IMR-90 (cell line): ENCODE measurements at regions not wholly inside any gene's neighbourhood (a gene's known extent, or its start where the extent isn't known, plus 50 kb on each side); places are given as distances from the start of the nearest gene placed in this dataset.

Source experiments
- ATAC-seq: fragments of 200-7000 bp; cut with Tn5 transposase; 2 replicates; pipeline ENCODE4 v1.9.1; 2020; ENCODE audit warnings: low read depth, mild to moderate bottlenecking, moderate library complexity
- BruUV-seq: library from RNA; stranded (reverse); fragments of 400-500 nt; replicated peaks from 2 replicates; lab custom pipeline; 2021; lab: Mats Ljungman, UMichigan
- CTCF ChIA-PET: fragments of 300-600 bp; formaldehyde crosslinking; extraction: SDS; loops from one replicate; lab custom pipeline; 2021; ENCODE audit warnings: antibody characterized with exemption; lab: Yijun Ruan, JAX
- POLR2A ChIA-PET: fragments of 300-600 bp; sonication (Branson Sonifier 250); formaldehyde crosslinking; loops from one replicate; lab custom pipeline; 2022; ENCODE audit warnings: antibody characterized with exemption; ENCODE audit not compliant: unreplicated experiment; lab: Charles Lee
- DNase-seq: peaks from one replicate; pipeline ENCODE4 v3.0.0; 2013
- H2AFZ ChIP-seq: replicated peaks from 2 replicates; pipeline ENCODE3; 2013; ENCODE audit warnings: low read length, mild to moderate bottlenecking; ENCODE audit not compliant: poor library complexity
- H2AK5ac ChIP-seq: 2 replicates; pipeline ENCODE4 v1.6.1; 2013; ENCODE audit warnings: low read depth, low read length, inconsistent platforms
- H2AK9ac ChIP-seq: replicated peaks from 2 replicates; pipeline ENCODE3; 2013; ENCODE audit warnings: mild to moderate bottlenecking, low read depth, low read length, moderate library complexity; ENCODE audit not compliant: poor library complexity
- H2BK120ac ChIP-seq: 2 replicates; pipeline ENCODE4 v1.6.1; 2013; ENCODE audit warnings: low read depth, low read length, inconsistent platforms
- H2BK15ac ChIP-seq: 3 replicates; pipeline ENCODE4 v1.6.1; 2013; ENCODE audit warnings: low read depth, low read length, inconsistent platforms
- H2BK20ac ChIP-seq: 2 replicates; pipeline ENCODE4 v1.6.1; 2013; ENCODE audit warnings: low read depth, mild to moderate bottlenecking, inconsistent platforms, low read length, moderate library complexity
- H2BK5ac ChIP-seq: 2 replicates; pipeline ENCODE4 v1.6.1; 2013; ENCODE audit warnings: mild to moderate bottlenecking, low read depth, low read length, inconsistent platforms; ENCODE audit not compliant: poor library complexity, severe bottlenecking
- H3K14ac ChIP-seq: replicated peaks from 2 replicates; pipeline ENCODE4 v1.6.1; 2013; ENCODE audit warnings: low read depth, low read length, inconsistent platforms
- H3K18ac ChIP-seq: 2 replicates; pipeline ENCODE4 v1.6.1; 2013; ENCODE audit warnings: low read depth, low read length, control low read depth
- H3K23ac ChIP-seq: 2 replicates; pipeline ENCODE4 v1.6.1; 2013; ENCODE audit warnings: low read depth, low read length, inconsistent platforms
- H3K27ac ChIP-seq: 2 replicates; pipeline ENCODE4 v1.5.1; 2013; ENCODE audit warnings: mild to moderate bottlenecking, control low read depth, low read length; ENCODE audit not compliant: insufficient read depth
- H3K27me3 ChIP-seq: 2 replicates; pipeline ENCODE4 v1.6.1; 2013; ENCODE audit warnings: low read length; ENCODE audit not compliant: control insufficient read depth, insufficient read depth
- H3K36me3 ChIP-seq: 2 replicates; pipeline ENCODE4 v1.6.1; 2013; ENCODE audit warnings: low read length, mixed read lengths; ENCODE audit not compliant: control insufficient read depth, insufficient read depth
- H3K4ac ChIP-seq: 2 replicates; pipeline ENCODE4 v1.6.1; 2013; ENCODE audit warnings: low read depth, low read length, inconsistent platforms
- H3K4me1 ChIP-seq: 2 replicates; pipeline ENCODE4 v1.6.1; 2013; ENCODE audit warnings: low read length, mixed read lengths; ENCODE audit not compliant: control insufficient read depth, insufficient read depth
- H3K4me2 ChIP-seq: 2 replicates; pipeline ENCODE4 v1.6.1; 2013; ENCODE audit warnings: low read depth, mild to moderate bottlenecking, control low read depth, low read length, moderate library complexity
- H3K4me3 ChIP-seq: 2 replicates; pipeline ENCODE4 v1.5.1; 2013; ENCODE audit warnings: low read depth, mild to moderate bottlenecking, control low read depth, low read length, moderate library complexity; ENCODE audit not compliant: insufficient read depth
- H3K56ac ChIP-seq: 2 replicates; pipeline ENCODE4 v1.6.1; 2013; ENCODE audit warnings: low read length, inconsistent platforms; ENCODE audit not compliant: insufficient read depth; ENCODE audit errors: extremely low read depth
- H3K79me1 ChIP-seq, 2 experiments: 2 replicates each; pipeline ENCODE4 v1.6.1; 2013; ENCODE audit warnings: low read length in 2 of 2, inconsistent platforms in 1 of 2, low read depth in 1 of 2
- H3K9ac ChIP-seq: 2 replicates; pipeline ENCODE4 v1.6.1; 2013; ENCODE audit warnings: low read depth, low read length, control low read depth
- H3K9me1 ChIP-seq: 2 replicates; pipeline ENCODE4 v1.6.1; 2013; ENCODE audit warnings: low read length, inconsistent platforms; ENCODE audit not compliant: insufficient read depth
- H3K9me3 ChIP-seq: 2 replicates; pipeline ENCODE4 v1.6.1; 2013; ENCODE audit warnings: low read length; ENCODE audit not compliant: control insufficient read depth, insufficient read depth
- H4K20me1 ChIP-seq: 2 replicates; pipeline ENCODE4 v1.6.1; 2013; ENCODE audit warnings: low read length, inconsistent platforms; ENCODE audit not compliant: insufficient read depth
- H4K5ac ChIP-seq: 2 replicates; pipeline ENCODE4 v1.6.1; 2013; ENCODE audit warnings: mild to moderate bottlenecking, low read depth, low read length, control low read depth
- H4K8ac ChIP-seq, 2 experiments: 2 replicates each; pipeline ENCODE4 v1.6.1; 2013; ENCODE audit warnings: low read depth in 2 of 2, low read length in 2 of 2, control low read depth in 1 of 2, inconsistent platforms in 1 of 2
- H4K91ac ChIP-seq: 2 replicates; pipeline ENCODE4 v1.6.1; 2013; ENCODE audit warnings: low read depth, low read length, inconsistent platforms; ENCODE audit not compliant: insufficient read depth
- BHLHE40 ChIP-seq: fragments of 150-350 bp; IDR thresholded peaks from 2 replicates; pipeline ENCODE4 v1.6.1; 2016; ENCODE audit warnings: mild to moderate bottlenecking, low read depth, low read length
- CEBPB ChIP-seq: IDR thresholded peaks from 2 replicates; pipeline ENCODE4 v1.6.1; 2012; ENCODE audit warnings: low read depth, low read length, improper control_type of control experiment
- FOS ChIP-seq: fragments of 150-350 bp; IDR thresholded peaks from 2 replicates; pipeline ENCODE4 v1.6.1; 2016; ENCODE audit warnings: low read depth, low read length
- MXI1 ChIP-seq: IDR thresholded peaks from 2 replicates; pipeline ENCODE4 v1.6.1; 2012; ENCODE audit warnings: low read depth, mild to moderate bottlenecking, low read length, moderate library complexity, borderline replicate concordance
- NFE2L2 ChIP-seq: fragments of 150-350 bp; IDR thresholded peaks from 2 replicates; pipeline ENCODE4 v1.6.1; 2016; ENCODE audit warnings: low read depth, mild to moderate bottlenecking, low read length
- POLR2A ChIP-seq: IDR thresholded peaks from 2 replicates; pipeline ENCODE4 v1.6.1; 2012; ENCODE audit warnings: mild to moderate bottlenecking, low read depth, low read length
- RAD21 ChIP-seq: IDR thresholded peaks from 2 replicates; pipeline ENCODE4 v1.6.1; 2012; ENCODE audit warnings: low read length, improper control_type of control experiment
- RCOR1 ChIP-seq: IDR thresholded peaks from 2 replicates; pipeline ENCODE4 v1.6.1; 2012; ENCODE audit warnings: mild to moderate bottlenecking, low read length, improper control_type of control experiment; ENCODE audit not compliant: insufficient replicate concordance
- RFX5 ChIP-seq: IDR thresholded peaks from 2 replicates; pipeline ENCODE4 v1.8.0; 2012; ENCODE audit warnings: low read depth, mild to moderate bottlenecking, low read length, moderate library complexity
- SMC3 ChIP-seq: fragments of 150-350 bp; IDR thresholded peaks from 2 replicates; pipeline ENCODE4 v1.6.1; 2016; ENCODE audit warnings: low read depth, mild to moderate bottlenecking, antibody characterized with exemption, low read length, moderate library complexity
- WGBS, 2 experiments: methylation state at CpG; one replicate each; pipeline versions ENCODE4 v1.1.5 to v1.1.7; 2013; ENCODE audit warnings: missing lambda C conversion rate in 2 of 2; ENCODE audit not compliant: insufficient read length in 1 of 2; ENCODE audit errors: extremely low coverage in 2 of 2; 5-methylcytosine and 5-hydroxymethylcytosine counted together
- dilution Hi-C: fragments of 300-500 bp; cut with HindIII; formaldehyde crosslinking; loops from one replicate; pipeline ENCODE4 v1.14.3; 2018; ENCODE audit warnings: low sequenced_read_pairs; ENCODE audit not compliant: unreplicated experiment
- in situ Hi-C: fragments of 300-500 bp; cut with MboI; formaldehyde crosslinking; loops from 3 replicates; pipeline ENCODE4 v1.14.3; 2019; ENCODE audit warnings: low sequenced_read_pairs, inconsistent platforms, mixed read lengths
- intact Hi-C: fragments of 100-400 bp; cut with micrococcal nuclease; formaldehyde crosslinking; loops from 2 replicates; pipeline ENCODE4 v1.10.0; 2022
- TF ChIP-seq, protein P1 (sequence below): conservative IDR thresholded peaks from 2 replicates; pipeline ENCODE4 v1.5.1; 2012; ENCODE audit warnings: mild to moderate bottlenecking, low read depth, low read length, improper control_type of control experiment
- TF ChIP-seq, protein P2 (sequence below): fragments of 150-350 bp; IDR thresholded peaks from 2 replicates; pipeline ENCODE4 v1.6.1; 2016; ENCODE audit warnings: low read depth, mild to moderate bottlenecking, low read length, moderate library complexity, borderline replicate concordance
- TF ChIP-seq, protein P3 (sequence below): fragments of 150-350 bp; IDR thresholded peaks from 2 replicates; pipeline ENCODE4 v1.6.1; 2017; ENCODE audit warnings: mild to moderate bottlenecking, antibody characterized with exemption, low read length, low read depth

DNA sequence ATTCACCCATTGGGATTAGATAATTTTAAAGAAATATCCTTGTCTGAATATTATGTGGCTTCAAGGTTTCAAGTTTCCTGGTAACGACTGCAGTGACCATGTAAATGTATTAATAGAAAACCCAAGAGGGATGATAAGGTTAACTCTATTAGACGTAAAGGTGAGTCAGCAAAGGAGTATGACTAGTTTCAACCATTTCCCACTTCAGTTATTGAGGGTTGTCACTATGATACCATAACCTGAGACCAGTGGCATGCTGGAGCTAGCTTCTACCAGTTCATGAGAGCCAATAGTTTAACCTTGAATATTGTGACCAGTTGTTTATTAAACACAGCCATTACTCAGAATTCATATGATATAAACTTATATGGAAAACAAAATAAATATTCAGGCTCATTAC, 270.1 kb downstream of the TMA16 start:
- Histone ChIP-seq H2BK5ac (no peak overlapping the region), H3K56ac (no peak overlapping the region), H3K23ac (no peak overlapping the region), H3K27me3 (no peaks in the 10 kb centered on the region), H2AFZ (no peak overlapping the region), H2BK120ac (no peak overlapping the region), H3K4ac (no peak overlapping the region), H4K20me1 (no peaks in the 10 kb centered on the region), H3K79me1 (no peaks in the 10 kb centered on the region), H3K4me1 (no peaks in the 10 kb centered on the region), H3K4me3 (no peak overlapping the region), H3K14ac (no peak overlapping the region), H3K27ac (no peak overlapping the region), H2BK15ac (no peak overlapping the region), H4K91ac (no peak overlapping the region), H3K18ac (no peak overlapping the region), H3K9me1 (no peaks in the 10 kb centered on the region), H3K36me3 (no peaks in the 10 kb centered on the region), H2BK20ac (no peak overlapping the region), H4K5ac (no peak overlapping the region), H3K4me2 (no peak overlapping the region), H2AK9ac (no peak overlapping the region), H3K9ac (no peak overlapping the region), H4K8ac (no peak overlapping the region), H3K9me3 (no peaks in the 10 kb centered on the region), H2AK5ac (no peak overlapping the region)
- CTCF ChIA-PET = interaction anchor here (1.2 kb wide), 1 partner anchor 214 kb away, joined by 3 read pairs; no protein-coding TSS in a partner anchor
- TF ChIP-seq MXI1 = no peak
- TF ChIP-seq, protein P1, sequence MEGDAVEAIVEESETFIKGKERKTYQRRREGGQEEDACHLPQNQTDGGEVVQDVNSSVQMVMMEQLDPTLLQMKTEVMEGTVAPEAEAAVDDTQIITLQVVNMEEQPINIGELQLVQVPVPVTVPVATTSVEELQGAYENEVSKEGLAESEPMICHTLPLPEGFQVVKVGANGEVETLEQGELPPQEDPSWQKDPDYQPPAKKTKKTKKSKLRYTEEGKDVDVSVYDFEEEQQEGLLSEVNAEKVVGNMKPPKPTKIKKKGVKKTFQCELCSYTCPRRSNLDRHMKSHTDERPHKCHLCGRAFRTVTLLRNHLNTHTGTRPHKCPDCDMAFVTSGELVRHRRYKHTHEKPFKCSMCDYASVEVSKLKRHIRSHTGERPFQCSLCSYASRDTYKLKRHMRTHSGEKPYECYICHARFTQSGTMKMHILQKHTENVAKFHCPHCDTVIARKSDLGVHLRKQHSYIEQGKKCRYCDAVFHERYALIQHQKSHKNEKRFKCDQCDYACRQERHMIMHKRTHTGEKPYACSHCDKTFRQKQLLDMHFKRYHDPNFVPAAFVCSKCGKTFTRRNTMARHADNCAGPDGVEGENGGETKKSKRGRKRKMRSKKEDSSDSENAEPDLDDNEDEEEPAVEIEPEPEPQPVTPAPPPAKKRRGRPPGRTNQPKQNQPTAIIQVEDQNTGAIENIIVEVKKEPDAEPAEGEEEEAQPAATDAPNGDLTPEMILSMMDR = no peak
- no peak for TF ChIP-seq SMC3
- TF ChIP-seq CEBPB = no peak
- TF ChIP-seq, protein P2, sequence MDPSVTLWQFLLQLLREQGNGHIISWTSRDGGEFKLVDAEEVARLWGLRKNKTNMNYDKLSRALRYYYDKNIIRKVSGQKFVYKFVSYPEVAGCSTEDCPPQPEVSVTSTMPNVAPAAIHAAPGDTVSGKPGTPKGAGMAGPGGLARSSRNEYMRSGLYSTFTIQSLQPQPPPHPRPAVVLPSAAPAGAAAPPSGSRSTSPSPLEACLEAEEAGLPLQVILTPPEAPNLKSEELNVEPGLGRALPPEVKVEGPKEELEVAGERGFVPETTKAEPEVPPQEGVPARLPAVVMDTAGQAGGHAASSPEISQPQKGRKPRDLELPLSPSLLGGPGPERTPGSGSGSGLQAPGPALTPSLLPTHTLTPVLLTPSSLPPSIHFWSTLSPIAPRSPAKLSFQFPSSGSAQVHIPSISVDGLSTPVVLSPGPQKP = no peak
- TF ChIP-seq BHLHE40 = no peak
- no peak for TF ChIP-seq POLR2A
- no peak for TF ChIP-seq RFX5
- TF ChIP-seq RCOR1 = no peak
- TF ChIP-seq FOS = no peak
- TF ChIP-seq, protein P3, sequence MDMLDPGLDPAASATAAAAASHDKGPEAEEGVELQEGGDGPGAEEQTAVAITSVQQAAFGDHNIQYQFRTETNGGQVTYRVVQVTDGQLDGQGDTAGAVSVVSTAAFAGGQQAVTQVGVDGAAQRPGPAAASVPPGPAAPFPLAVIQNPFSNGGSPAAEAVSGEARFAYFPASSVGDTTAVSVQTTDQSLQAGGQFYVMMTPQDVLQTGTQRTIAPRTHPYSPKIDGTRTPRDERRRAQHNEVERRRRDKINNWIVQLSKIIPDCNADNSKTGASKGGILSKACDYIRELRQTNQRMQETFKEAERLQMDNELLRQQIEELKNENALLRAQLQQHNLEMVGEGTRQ = no peak
- no peak for TF ChIP-seq NFE2L2
- no peak for TF ChIP-seq RAD21
- in situ Hi-C loops = no loop called here
- dilution Hi-C loops = no loop called here
- intact Hi-C loops = no loop called here
- no CpG with 5 or more reads among the region's 2 CpGs for WGBS, 2 experiments
- no peak for ATAC-seq
- DNase-seq = no peak
- POLR2A ChIA-PET = no interaction called here
- BruUV-seq = no TSS peak
